ENCODE measurements at regions not wholly inside any gene's neighbourhood (a gene's known extent, or its start where the extent isn't known, plus 50 kb on each side); places are given as distances from the start of the nearest gene placed in this dataset.

- Mint-ChIP-seq H3K27me3 (ENCODE audit: low read depth) (no peaks in the 10 kb centered on the region), H3K4me1 (no peaks in the 10 kb centered on the region)
Measured at GRCh38 chr7:35492451-35493175, 202.3 kb downstream of the HERPUD2 start.

DNA sequence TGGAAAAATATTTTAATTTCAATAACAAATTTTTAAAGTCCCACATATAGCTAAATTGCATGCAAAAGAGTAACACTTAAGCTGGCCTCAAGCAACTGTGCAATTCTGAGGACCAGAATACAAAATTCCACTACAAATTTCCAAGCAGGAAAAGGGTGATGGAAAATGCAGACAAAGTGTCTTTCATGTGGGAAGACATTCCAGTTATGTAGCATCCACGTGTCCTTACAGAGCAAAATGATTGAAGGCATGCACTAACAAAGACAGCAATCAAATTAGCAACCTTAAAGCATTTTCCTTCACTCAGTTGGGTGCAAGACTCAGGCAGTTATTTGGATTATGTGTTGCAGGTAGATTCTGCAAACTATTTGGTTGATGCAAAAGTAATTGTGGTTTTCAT, 203.7 kb downstream of the HERPUD2 start:
- no peaks in the 10 kb centered on the region for H3K36me3 Mint-ChIP-seq
- H3K27me3 Mint-ChIP-seq (ENCODE audit: low read depth) = no peaks in the 10 kb centered on the region
- H3K9me3 Mint-ChIP-seq = no peaks in the 10 kb centered on the region
- H3K27ac Mint-ChIP-seq = no peak overlapping the region
- no peak overlapping the region for H3K4me3 Mint-ChIP-seq
- no peak for TF ChIP-seq CTCF (IDR thresholded peaks at IDR 0.05; ENCODE audit: unreplicated experiment)
- H3K4me1 Mint-ChIP-seq = no peaks in the 10 kb centered on the region
- DNase-seq (ENCODE audit: low spot score in 2 of 2, unreplicated experiment in 2 of 2) = no peak

More at GRCh38 chr7:35492451-35493175, 202.3 kb downstream of the HERPUD2 start:
- Mint-ChIP-seq H3K9me3 (no peaks in the 10 kb centered on the region), H3K27ac (no peak overlapping the region), H3K4me3 (no peak overlapping the region), H3K36me3 (no peaks in the 10 kb centered on the region)
- DNase-seq (ENCODE audit: low spot score in 2 of 2, unreplicated experiment in 2 of 2) = no peak
- TF ChIP-seq CTCF (IDR thresholded peaks at IDR 0.05; ENCODE audit: unreplicated experiment) = no peak

DNA sequence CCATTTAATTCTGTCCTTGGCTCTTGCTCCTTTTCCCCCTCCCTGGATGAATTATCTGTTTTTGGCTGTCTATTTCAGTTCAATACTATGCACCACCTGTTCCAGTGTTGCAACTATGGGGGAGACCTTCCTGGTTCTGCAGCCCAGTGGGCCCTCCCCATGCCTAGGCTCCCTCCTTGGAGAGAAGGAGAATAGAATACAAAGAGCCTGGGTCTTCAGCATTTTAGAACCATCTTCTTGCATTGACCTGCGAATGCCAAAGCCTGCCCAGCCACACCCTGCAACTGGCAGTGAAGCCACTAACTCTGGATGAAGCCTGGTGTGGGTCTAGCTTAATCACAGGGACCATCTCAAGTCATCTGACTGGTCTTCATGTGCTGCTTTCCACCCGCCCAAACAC, 207.1 kb downstream of the HERPUD2 start:
- no peaks in the 10 kb centered on the region for H3K4me1 Mint-ChIP-seq
- H3K4me3 Mint-ChIP-seq = no peak overlapping the region
- H3K27ac Mint-ChIP-seq = no peak overlapping the region
- H3K27me3 Mint-ChIP-seq (ENCODE audit: low read depth) = no peaks in the 10 kb centered on the region
- DNase-seq (ENCODE audit: low spot score in 2 of 2, unreplicated experiment in 2 of 2) = no peak
- TF ChIP-seq CTCF (IDR thresholded peaks at IDR 0.05; ENCODE audit: unreplicated experiment) = no peak
- H3K9me3 Mint-ChIP-seq = no peaks in the 10 kb centered on the region
- no peaks in the 10 kb centered on the region for H3K36me3 Mint-ChIP-seq

DNA sequence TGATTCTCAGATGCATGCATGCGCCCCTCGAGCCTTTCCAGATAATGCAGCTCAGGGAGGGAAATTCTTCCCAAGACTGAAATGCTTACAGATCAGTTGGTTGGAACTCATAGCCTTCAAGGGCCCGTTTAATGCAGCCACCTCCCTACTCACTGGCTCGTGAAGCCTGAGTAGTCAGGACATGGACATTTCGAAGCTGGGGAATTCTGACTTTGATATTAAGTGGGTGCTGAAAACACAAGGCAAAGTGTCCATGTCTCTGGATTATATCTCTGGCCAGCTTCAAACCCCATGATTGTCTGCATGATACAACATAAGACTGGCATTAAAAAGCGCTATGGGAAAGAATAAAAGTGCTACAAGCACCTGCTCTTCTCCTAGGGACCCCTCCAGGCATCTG, 207.5 kb downstream of the HERPUD2 start:
- TF ChIP-seq CTCF (IDR thresholded peaks at IDR 0.05; ENCODE audit: unreplicated experiment) = no peak
- H3K4me1 Mint-ChIP-seq = peaks cover 2% of the 10 kb centered on the region
- no peak overlapping the region for H3K27ac Mint-ChIP-seq
- no peaks in the 10 kb centered on the region for H3K36me3 Mint-ChIP-seq
- no peak overlapping the region for H3K4me3 Mint-ChIP-seq
- DNase-seq (ENCODE audit: low spot score in 2 of 2, unreplicated experiment in 2 of 2) = no peak
- no peaks in the 10 kb centered on the region for H3K27me3 Mint-ChIP-seq (ENCODE audit: low read depth)
- no peaks in the 10 kb centered on the region for H3K9me3 Mint-ChIP-seq

- no peaks in the 10 kb centered on the region for H3K27me3 Mint-ChIP-seq (ENCODE audit: low read depth)
- no peak for DNase-seq (ENCODE audit: low spot score in 2 of 2, unreplicated experiment in 2 of 2)
- no peak overlapping the region for H3K4me3 Mint-ChIP-seq
- H3K9me3 Mint-ChIP-seq = no peaks in the 10 kb centered on the region
- no peaks in the 10 kb centered on the region for H3K36me3 Mint-ChIP-seq
- H3K27ac Mint-ChIP-seq = no peak overlapping the region
- peaks cover 21% of the 10 kb centered on the region for H3K4me1 Mint-ChIP-seq
- TF ChIP-seq CTCF (IDR thresholded peaks at IDR 0.05; ENCODE audit: unreplicated experiment) = no peak
Measured at GRCh38 chr7:35485436-35485835, 209.5 kb downstream of the HERPUD2 start.

Data from mesothelial cell of epicardium (in vitro differentiated cells).